Limb (tissue), 2 donors: ENCODE measurements at regions not wholly inside any gene's neighbourhood (a gene's known extent, or its start where the extent isn't known, plus 50 kb on each side); places are given as distances from the start of the nearest gene placed in this dataset.
"Not testable (repeated sequence)": the region's sequence is repeated elsewhere in the genome, so short reads cannot be mapped to it uniquely, and the experiment has no call there.

Experiments used
- DNase-seq, 2 donors: peaks; one replicate each; pipeline ENCODE4 v3.0.0-alpha.2; 2016; ENCODE audit errors: extremely low spot score in 2 of 2

DNA sequence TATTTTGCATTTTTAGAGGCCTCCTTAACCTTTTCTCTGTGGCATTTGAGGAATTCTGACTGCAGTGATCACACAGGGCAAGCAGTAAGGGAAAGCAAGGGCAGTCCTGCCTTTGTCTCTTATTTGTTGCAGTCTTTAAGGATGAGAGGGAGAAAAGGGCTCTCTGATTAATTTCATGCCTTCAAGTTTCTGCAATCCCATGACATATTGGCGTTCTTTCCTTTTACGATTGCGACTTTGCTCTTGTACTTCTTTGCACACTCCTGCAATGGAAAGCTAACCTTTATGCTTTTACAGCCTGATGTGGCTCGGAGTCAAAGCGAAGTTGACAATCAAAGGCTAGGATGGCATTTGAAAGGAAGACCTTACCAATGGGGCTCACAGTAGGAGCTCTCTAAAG is 698.4 kb downstream of the DNAH5 start:
- no peak for DNase-seq

DNA sequence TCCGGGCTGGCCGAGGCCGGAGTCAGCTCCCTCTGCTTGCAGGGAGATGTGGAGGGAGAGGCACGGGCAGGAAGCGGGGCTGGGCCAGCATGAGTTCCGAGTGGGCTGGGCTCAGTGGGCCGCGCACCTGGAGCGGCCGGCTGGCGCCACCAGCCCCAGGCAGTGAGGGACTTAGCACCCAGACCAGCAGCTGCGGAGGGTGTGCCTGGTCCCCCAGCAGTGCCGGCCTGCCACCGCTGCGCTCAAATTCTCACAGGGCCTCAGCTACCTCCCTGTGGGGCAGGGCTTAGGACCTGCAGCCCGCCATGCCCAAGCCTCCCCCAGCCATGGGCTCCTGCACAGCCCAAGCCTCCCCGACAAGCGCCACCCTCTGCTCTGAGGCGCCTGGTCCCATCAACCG is 700.3 kb downstream of the DNAH5 start:
- DNase-seq = no peak

DNA sequence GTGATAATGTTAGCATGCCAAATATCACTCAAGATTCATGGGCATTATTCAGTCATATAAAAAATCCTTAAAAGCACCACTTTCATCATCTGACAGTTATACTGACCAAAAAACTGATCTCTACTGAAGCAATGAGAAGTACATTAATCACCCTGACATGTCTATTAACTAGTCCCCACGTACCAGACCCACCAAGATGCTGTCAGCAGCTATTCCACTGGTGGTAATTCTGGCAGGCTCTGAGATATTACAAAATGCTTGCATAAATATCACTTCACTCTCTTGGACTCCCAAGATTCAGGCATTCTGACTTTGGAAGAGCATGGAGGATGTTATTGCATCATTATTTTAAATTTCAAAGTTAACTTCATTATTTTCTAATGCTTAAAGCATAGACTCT is 717.0 kb downstream of the DNAH5 start:
- DNase-seq = no peak

DNA sequence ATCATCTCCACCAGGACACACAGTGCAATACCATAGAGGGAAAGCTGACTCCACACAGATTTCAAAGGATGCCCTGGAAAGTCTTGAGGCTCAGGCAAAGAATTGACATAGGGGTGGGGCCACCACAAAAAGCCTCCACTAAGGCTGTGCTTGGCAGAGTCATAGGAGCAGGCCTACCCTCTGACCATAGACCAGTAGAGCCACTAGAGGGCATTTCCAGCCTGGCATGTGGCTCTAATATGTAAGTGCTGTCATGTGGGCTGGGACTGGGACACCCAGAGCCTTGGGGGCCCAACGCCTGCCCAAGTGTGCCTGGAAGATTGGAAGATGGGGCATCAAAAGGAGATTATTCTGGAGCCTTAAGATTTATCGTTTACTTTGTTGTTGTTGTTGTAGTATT is 726.0 kb downstream of the DNAH5 start:
- no peak for DNase-seq

DNA sequence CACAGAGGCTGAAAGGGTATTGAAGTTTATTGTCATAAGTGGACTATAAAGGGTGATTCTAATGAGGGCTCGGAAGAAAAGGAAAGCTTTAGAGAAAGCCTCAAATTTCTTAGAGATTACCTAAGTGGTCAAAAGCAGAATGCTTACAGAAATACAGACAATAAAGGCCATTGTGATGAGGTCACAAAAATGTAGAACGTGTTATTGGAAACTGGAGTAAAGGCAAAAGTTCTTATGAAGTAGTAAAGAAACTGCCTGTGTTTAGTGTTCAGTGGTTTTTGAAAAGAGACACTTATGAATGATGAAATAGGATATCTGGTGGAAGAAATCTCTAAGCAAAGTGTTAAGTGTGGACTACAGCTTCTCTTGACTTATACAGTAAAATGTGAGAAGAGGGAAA is 726.9 kb downstream of the DNAH5 start:
- no peak for DNase-seq

DNA sequence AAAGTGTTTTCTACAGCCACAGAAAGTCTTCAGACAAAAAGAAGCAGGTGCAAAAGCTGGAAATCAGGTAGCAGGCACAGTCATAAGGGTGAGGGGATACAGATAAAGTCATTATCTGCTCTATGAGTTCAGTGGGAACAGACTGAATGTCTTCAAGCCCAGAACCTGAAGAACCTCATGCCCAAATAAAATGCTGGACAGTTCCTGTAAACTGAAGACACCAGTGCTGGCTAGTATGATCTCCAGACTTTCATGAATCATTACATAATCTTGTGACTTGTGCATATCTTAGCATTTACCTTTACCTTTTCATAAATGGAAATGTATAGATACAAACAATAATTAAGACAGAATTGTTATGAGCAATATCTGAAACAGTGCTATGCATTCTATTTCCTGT is 728.7 kb downstream of the DNAH5 start:
- DNase-seq = no peak

DNA sequence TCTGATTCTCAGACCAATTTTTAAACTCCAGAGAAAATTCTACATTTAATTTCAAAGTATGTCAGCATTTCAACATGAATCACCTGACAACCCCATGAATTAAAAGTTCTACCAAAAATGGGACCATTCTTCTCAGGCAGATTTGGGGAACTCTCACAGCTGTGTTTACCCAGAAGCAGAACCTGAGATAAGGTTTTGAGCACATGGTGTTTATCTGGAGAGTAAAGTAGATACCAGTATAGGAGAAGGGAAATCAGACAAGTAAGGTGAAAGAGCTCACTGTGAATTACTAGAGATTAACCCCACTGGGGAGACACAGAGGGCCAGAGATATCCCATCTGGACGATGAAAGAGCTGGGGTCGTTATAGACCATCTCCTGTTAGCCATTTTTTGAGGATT is 729.1 kb downstream of the DNAH5 start:
- no peak for DNase-seq

DNA sequence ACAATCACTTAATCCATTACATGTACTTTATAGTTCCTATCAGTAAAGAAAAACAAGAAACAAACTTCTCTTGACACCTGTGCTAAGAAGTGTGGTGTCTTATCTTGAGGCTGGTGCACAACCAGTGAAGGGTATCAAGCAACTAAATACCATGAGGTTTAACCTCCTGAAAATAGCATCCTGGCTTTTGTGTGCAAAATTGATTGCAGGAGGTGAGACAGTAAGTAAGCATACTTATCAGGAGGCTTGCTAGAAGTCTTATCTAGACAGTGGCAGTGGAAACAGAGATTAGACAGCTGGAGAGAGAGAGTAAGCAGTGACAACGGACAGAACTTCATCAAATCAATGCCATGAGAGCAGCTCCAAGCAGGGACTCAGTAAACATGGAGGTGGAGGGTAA is 730.3 kb downstream of the DNAH5 start:
- no peak for DNase-seq

DNA sequence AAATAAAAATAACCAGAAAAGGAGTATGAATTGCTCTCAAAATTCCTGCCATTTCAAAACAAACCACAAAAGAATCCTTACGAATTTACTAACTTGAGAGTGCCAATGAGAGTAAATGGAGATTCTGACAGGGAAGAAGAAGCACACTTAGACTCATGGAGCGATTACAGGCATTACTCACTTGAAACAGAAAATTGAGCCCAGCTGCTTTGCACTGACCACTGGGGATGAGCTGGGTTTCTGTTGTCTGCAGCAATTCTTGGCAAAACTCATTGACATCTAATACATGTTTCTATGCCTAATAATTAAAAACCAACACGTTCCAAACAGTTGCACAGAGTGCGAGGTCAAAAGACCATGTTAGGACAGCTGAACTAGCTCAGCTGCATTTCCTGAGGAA is 731.6 kb downstream of the DNAH5 start:
- no peak for DNase-seq

DNA sequence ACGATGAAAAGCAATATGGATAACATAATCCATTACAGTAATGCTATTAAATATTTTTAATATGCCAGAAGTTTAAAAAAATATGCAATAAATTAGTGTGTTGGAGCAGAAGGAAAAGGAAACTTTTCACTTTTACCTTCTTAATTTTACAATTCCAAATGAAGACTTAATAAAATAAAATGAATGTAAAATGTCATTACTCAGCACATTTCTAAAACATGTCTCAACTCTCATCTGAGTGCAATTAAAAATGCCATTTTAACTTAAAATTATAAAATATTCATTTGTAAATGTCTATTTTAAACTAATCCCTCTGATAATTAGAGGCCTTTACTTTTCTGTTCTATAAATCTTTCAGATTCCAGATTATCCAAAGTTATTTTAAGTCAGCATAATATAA is 733.4 kb downstream of the DNAH5 start:
- DNase-seq = no peak

DNA sequence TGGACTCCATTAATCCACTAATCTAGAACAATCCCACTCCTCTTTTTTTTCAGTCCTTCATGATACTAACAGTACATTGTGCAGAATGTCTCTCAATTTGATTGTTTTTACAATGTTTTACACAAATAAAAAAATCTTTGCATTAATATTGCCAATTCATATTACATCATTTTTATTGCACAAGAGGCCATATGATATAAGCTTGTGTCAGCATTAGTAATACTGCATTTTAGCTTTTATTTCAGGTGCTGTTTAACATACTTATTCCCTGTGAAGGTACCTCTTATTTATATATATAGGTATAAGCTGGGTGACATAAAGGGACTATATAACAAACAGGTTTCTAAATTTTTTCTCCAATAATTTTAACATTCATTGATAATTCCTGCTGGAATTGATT is 737.4 kb downstream of the DNAH5 start:
- no peak for DNase-seq

DNA sequence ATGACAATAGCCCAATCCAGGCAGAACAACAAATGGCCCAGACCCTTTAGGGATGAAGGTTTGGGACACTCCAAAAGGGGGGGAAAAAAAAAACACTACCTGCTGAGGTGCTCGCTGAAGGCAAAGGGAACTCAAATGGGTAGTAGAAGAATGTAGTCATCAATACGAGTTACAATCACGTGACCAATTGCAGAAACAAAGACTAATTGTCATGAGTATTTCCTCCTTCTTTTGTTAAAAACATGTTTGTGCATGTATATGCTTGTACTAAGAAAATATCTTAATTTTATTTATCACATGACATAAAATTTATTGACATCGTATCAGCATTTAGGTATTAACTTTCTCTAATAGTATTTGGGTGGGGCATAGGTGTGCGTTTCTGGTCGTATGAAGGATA is 743.5 kb downstream of the DNAH5 start:
- DNase-seq = no peak

DNA sequence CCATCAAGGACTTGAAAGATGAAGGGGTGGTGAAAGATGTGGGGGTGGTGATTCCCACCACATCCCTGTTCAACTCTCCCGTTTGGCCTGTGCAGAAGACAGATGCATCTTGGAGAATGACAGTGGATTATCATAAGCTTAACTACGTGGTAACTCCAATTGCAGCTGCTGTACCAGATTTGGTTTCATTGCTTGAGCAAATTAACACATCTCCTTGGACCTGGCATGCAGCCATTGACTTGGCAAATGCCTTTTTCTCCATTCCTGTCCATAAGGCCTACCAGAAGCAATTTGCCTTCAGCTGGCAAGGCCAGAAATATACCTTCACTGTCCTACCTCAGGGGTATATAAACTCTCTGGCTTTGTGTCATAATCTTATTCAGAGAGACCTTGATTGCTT is 746.3 kb downstream of the DNAH5 start:
- not testable (repeated sequence) for DNase-seq

DNA sequence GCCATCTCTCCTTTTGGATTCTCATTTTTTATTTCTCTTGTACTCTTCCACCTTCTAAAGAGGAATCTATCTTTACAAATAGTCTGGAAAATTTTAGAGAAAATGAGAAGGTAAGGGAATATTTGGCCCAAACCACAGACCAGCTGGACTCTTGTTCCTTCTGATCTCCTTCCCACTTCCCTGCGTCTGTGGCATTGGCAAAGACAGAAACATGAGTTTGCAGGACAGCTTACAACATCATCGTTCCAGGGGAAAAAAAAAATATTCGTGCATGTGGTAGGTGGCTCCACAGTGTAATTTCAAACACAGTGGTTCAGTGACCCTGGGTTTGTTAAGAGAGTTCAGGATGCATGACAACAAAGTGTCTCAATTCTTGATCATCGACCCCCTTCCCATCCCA is 755.0 kb downstream of the DNAH5 start:
- DNase-seq = no peak

DNA sequence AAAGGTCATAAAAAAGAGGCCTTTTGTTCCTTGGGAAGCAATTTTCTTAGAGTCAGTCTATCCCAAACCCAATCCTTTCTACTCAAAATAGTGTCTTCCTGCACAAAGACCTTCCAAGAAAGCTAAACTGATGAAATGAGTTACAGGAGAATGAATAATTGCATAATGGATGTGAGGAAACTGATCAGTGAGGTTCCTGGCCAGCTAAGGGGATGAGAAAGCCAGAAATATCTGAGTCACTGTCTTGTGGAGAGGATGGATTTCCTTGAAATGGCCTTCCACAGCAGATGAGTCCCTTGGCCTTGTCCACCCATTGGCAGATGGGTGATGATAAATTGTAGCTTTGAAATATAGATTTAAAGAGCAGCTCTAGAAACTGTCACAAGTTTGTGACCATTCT is 756.1 kb downstream of the DNAH5 start:
- no peak for DNase-seq

DNA sequence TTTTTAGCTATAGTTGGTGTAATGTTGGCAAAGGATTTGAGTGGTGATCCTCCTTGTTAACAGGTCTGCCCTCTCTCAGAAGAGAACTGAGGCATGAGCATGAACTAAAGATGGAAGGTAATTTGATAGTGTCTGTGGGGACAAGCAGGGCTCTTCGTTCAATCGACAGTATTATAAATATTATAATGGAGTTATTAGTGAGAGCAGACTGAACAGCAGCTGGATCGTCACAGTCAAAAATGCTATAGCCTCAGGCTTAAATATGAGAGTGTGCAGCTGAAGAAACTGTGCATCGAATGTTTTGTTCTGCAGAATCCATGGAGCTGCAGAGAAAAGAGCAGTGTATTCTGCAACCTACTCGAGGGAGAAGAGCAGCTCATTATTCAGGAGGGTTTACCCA is 757.3 kb downstream of the DNAH5 start:
- peak in 1 of 2 donors; percentile 20 for DNase-seq

DNA sequence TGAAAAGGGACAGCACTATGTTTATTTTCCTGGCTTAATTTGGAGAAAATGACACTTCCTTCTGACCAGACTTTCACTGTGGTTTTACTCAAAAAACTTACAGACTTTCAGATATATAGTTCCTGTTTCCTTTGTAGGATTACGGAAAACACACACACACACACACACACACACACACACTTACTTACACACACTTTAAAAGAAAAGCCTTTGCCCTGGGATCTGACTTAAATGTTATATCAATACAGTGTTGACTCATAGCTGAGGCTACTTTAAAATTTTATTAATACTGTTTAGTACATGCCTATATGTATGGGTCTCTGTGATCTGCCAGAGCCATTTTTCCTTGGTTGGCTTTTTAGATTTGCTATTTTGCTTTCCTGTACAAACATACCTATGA is 758.3 kb downstream of the DNAH5 start:
- no peak for DNase-seq

DNA sequence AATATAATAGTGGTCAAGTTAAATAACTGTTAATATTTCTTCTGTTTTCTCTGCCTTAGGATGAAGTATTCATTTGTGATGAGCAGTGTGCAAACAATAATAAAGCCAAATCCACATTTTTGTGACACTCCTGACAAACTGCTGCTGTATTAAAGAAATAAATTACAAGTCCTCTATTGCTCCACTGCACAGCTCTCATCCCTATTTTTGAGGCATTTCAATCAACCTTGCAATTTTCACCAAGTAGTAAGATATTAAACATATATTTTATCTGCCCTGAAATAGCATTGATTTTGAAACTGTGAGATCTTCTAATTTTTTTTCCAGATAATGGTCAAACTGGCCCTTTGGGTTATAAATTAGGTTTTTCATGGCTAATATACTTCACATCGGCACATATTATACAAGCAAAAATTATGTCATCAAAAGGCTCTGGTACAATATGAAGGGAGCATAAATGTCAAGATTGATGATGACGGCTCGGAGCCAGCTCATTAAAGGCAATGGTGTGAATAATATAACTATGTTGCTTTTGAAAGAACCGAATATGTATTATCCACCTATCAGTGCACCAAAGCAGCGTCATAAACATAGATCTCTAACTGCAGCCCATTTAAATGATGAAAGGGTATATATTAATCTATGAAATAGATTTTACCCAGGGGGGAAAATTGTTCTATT is 764.9 kb downstream of the DNAH5 start:
- DNase-seq = no peak

DNA sequence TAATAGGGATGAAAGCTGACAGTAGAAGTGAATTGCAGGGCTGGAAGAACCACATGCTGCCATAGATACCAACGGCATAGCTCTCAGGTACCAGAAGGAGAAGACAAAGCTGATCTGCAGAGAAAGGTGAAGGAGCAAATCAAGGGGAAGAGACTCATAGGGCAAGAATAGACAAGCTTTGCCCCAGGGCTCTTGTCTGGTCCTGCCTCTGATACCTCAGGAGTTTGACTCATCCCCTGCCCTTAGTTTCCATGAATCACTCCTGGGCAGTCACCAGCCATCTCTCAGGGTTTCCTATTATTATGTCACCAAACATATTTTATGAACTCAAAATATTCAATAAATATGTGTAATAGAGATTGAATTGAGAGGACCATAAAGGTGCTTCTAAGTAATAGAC is 800.9 kb downstream of the DNAH5 start:
- no peak for DNase-seq

DNA sequence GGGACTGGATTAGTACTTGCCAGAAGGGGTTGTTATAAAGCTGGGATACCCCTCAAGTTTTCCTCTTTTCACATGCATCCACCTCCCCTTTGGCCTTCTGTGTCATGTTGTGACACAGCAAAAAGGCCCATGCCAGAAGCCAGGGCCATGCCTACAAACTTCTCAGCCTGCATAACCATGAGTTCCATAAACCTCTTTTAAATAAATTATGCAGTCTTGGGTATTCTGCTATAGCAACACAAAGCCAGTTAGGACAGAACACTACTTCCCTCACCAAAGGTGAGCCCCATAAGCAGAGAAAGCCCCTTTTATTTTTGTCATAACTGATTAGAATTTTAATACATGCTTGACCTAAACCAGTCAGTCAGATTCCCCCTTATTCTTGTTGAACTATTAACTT is 801.3 kb downstream of the DNAH5 start:
- no peak for DNase-seq

DNA sequence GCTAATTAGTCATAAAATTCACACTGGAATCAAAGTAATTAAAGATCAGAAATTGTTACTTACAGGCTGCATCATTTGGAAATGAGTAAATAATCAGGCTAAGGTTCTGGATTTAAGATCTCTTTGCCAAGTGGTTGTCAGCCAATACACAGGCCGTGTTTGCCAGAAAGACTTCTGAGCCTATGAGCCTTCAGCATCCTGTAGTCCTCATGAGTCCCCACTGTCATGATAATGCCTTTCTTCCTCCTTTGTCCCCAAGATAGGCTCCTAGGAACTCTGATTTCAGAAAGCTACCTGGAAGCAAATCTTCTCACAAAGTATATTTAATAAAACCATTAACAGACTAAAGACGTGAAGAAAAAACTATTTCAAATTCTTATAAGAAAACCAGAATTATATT is 810.5 kb downstream of the DNAH5 start:
- no peak for DNase-seq

DNA sequence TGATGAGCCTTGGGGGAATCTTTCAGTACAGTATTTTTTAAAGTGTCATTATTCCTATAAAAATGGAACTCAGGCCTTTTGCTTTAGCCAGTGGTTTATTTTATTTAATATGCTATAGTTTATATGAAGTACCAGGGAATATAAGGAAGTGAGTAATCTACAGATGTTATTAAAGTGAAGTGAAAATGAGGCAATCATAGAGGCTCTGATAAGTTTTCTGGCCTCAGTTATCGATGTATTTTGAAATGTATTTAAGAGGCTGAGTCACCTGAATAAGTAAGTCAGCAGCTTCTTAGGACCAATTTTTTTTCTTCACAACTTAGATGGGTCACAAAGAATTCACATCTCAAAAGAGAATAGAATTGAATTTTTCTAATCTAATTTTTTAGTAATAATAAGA is 829.0 kb downstream of the DNAH5 start:
- DNase-seq = no peak

DNA sequence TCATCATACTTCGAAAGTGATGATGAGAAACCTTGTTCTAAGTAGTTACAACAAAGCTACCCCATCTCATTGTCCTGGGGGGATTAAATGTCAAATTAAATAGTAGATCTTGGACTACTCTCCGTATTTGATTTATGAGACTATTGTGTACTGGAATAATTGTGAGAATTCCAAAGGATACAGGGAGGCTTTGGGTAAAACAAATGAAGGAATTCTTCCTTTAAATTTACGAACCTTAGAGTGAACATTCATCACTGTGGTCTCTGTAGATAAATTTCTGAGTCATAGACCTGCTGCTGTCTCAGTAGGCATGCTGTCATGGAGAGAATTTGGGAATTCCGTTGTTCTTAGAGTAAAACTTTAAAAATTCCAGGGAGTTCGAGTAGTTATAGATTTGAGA is 836.2 kb downstream of the DNAH5 start:
- no peak for DNase-seq

DNA sequence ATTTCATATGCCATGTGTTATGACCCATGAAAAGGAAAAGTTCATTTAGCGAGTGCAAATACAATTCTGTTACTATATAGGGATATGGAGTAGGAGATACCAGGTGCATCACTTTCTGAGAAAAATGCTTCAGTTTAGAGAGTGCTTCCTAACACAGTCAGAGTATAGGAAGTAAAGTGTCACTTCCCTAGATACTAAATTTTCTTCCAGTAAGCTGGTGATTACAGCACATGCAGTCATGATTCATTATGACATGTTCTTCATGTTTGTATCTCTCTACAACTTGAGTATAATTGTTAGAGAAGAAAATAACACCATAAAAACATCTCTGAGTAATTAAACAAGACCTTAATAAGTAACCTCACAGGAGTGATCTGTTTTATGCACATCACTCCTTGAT is 837.0 kb downstream of the DNAH5 start:
- DNase-seq = no peak
